WTC11 (cell line): ENCODE measurements at regions not wholly inside any gene's neighbourhood (a gene's known extent, or its start where the extent isn't known, plus 50 kb on each side); places are given as distances from the start of the nearest gene placed in this dataset.

Experiments used
- ATAC-seq: fragments of 200-7000 bp; cut with Tn5 transposase; 2 replicates; pipeline ENCODE4 v1.10.0; 2021; ENCODE audit warnings: mild to moderate bottlenecking, moderate library complexity
- CTCF ChIA-PET: fragments of 300-600 bp; sonication (Branson Sonifier 250); formaldehyde crosslinking; loops from one replicate; lab custom pipeline; 2021; ENCODE audit warnings: antibody characterized with exemption; lab: Charles Lee
- POLR2A ChIA-PET: fragments of 350-600 bp; sonication (Branson Sonifier 250); formaldehyde crosslinking; loops from one replicate; lab custom pipeline; 2021; ENCODE audit warnings: antibody characterized with exemption; lab: Charles Lee
- DNase-seq: peaks from one replicate; pipeline ENCODE4 v3.0.0; 2021; ENCODE audit warnings: low spot score
- H3K27ac Mint-ChIP-seq: 2 replicates; pipeline ENCODE4 v1.8.0; 2021; ENCODE audit warnings: mixed read lengths
- H3K27me3 Mint-ChIP-seq: 2 replicates; pipeline ENCODE4 v1.8.0; 2021; ENCODE audit warnings: low read depth, mild to moderate bottlenecking, moderate library complexity, mixed read lengths
- H3K36me3 Mint-ChIP-seq: 2 replicates; pipeline ENCODE4 v1.8.0; 2021; ENCODE audit warnings: mixed read lengths
- H3K4me1 Mint-ChIP-seq: 2 replicates; pipeline ENCODE4 v1.8.0; 2022; ENCODE audit warnings: mixed read lengths
- H3K4me3 Mint-ChIP-seq: 2 replicates; pipeline ENCODE4 v1.8.0; 2021; ENCODE audit warnings: mild to moderate bottlenecking, moderate library complexity, mixed read lengths
- H3K9me3 Mint-ChIP-seq: 2 replicates; pipeline ENCODE4 v1.8.0; 2021; ENCODE audit warnings: mixed read lengths
- ATF6 ChIP-seq: sonication (generic); formaldehyde crosslinking; IDR thresholded peaks from 2 replicates; pipeline ENCODE4 v1.8.1; 2023; ENCODE audit warnings: mild to moderate bottlenecking, missing genetic modification reagents
- CTCF ChIP-seq: fragments of 200-600 bp; IDR thresholded peaks from 2 replicates; pipeline ENCODE4 v1.8.0; 2022; ENCODE audit warnings: antibody characterized with exemption
- E2F1 ChIP-seq: sonication (generic); formaldehyde crosslinking; IDR thresholded peaks from 2 replicates; pipeline ENCODE4 v1.8.0; 2022; ENCODE audit warnings: mild to moderate bottlenecking, missing genetic modification reagents
- E2F5 ChIP-seq: sonication (generic); formaldehyde crosslinking; IDR thresholded peaks from 2 replicates; pipeline ENCODE4 v1.8.1; 2022; ENCODE audit warnings: mild to moderate bottlenecking, moderate library complexity, missing genetic modification reagents
- ERG ChIP-seq: fragments of 250-450 bp; sonication (Bioruptor Pico); IDR thresholded peaks from 2 replicates; pipeline ENCODE4 v1.8.0; 2021; ENCODE audit warnings: mild to moderate bottlenecking
- ETV6 ChIP-seq: sonication (generic); formaldehyde crosslinking; IDR thresholded peaks from 2 replicates; pipeline ENCODE4 v1.8.1; 2022; ENCODE audit warnings: mild to moderate bottlenecking, missing genetic modification reagents
- GRHL2 ChIP-seq: fragments of 250-450 bp; sonication (Bioruptor Pico); IDR thresholded peaks from 2 replicates; pipeline ENCODE4 v1.8.0; 2022; ENCODE audit warnings: mild to moderate bottlenecking, moderate library complexity; ENCODE audit not compliant: insufficient replicate concordance, severe bottlenecking
- IRF1 ChIP-seq: sonication (generic); formaldehyde crosslinking; IDR thresholded peaks from 2 replicates; pipeline ENCODE4 v1.8.0; 2023; ENCODE audit warnings: missing genetic modification reagents
- JAZF1 ChIP-seq: fragments of 250-450 bp; sonication (Bioruptor Pico); IDR thresholded peaks from 2 replicates; pipeline ENCODE4 v1.9.0; 2021; ENCODE audit warnings: moderate library complexity, mild to moderate bottlenecking, inconsistent platforms
- NFYB ChIP-seq: sonication (generic); formaldehyde crosslinking; conservative IDR thresholded peaks from 2 replicates; pipeline ENCODE4 v1.8.0; 2022; ENCODE audit warnings: low read depth, missing genetic modification reagents
- PRDM15 ChIP-seq: sonication (generic); formaldehyde crosslinking; IDR thresholded peaks from 2 replicates; pipeline ENCODE4 v1.8.0; 2022; ENCODE audit warnings: missing genetic modification reagents
- PRRX2 ChIP-seq: fragments of 250-450 bp; sonication (Bioruptor Pico); IDR thresholded peaks from 2 replicates; pipeline ENCODE4 v1.8.0; 2021; ENCODE audit warnings: mild to moderate bottlenecking
- USF1 ChIP-seq: sonication (generic); formaldehyde crosslinking; IDR thresholded peaks from 2 replicates; pipeline ENCODE4 v1.8.0; 2022; ENCODE audit warnings: mild to moderate bottlenecking, missing genetic modification reagents
- ZMAT4 ChIP-seq: fragments of 250-450 bp; sonication (Bioruptor Pico); IDR thresholded peaks from 2 replicates; pipeline ENCODE4 v1.9.0; 2021; ENCODE audit warnings: mild to moderate bottlenecking
- ZNF138 ChIP-seq: sonication (generic); formaldehyde crosslinking; conservative IDR thresholded peaks from 2 replicates; pipeline ENCODE4 v1.8.1; 2022; ENCODE audit warnings: mild to moderate bottlenecking, moderate library complexity, missing genetic modification reagents
- ZNF219 ChIP-seq: sonication (generic); formaldehyde crosslinking; IDR thresholded peaks from 2 replicates; pipeline ENCODE4 v1.8.0; 2023; ENCODE audit warnings: missing genetic modification reagents, mild to moderate bottlenecking, borderline replicate concordance
- ZNF232 ChIP-seq: sonication (generic); formaldehyde crosslinking; IDR thresholded peaks from 2 replicates; pipeline ENCODE4 v1.8.0; 2022; ENCODE audit warnings: mild to moderate bottlenecking, missing genetic modification reagents
- ZNF281 ChIP-seq: sonication (generic); formaldehyde crosslinking; IDR thresholded peaks from 2 replicates; pipeline ENCODE4 v1.8.0; 2023; ENCODE audit warnings: mild to moderate bottlenecking, missing genetic modification reagents

- Mint-ChIP-seq H3K4me3 (no peak overlapping the region), H3K27me3 (no peaks in the 10 kb centered on the region), H3K9me3 (no peaks in the 10 kb centered on the region), H3K4me1 (no peaks in the 10 kb centered on the region), H3K27ac (no peak overlapping the region), H3K36me3 (no peaks in the 10 kb centered on the region)
- CTCF ChIA-PET: no interaction called here
- DNase-seq (no peak), ATAC-seq (no peak)
- POLR2A ChIA-PET: no interaction called here
- TF ChIP-seq ATF6 (CRISPR knock-in tag) (no peak), CTCF (no peak), ZNF138 (CRISPR knock-in tag) (no peak), ETV6 (no peak)
These were observed 451.4 kb downstream of the TMX3 start for GRCh38 chr18:68263481-68263880.

GRCh38 chr18:68262690-68263294 is 452.1 kb downstream of the TMX3 start:
- no peaks in the 10 kb centered on the region for H3K9me3 Mint-ChIP-seq
- ATAC-seq (no peak), DNase-seq (no peak)
- no peak overlapping the region for H3K27ac Mint-ChIP-seq
- no peak overlapping the region for H3K4me3 Mint-ChIP-seq
- H3K36me3 Mint-ChIP-seq: no peaks in the 10 kb centered on the region
- ChIA-PET POLR2A (no interaction called here), CTCF (no interaction called here)
- H3K27me3 Mint-ChIP-seq: no peaks in the 10 kb centered on the region
- H3K4me1 Mint-ChIP-seq: no peaks in the 10 kb centered on the region
- no peak for TF ChIP-seq IRF1 (CRISPR knock-in tag)
- TF ChIP-seq E2F5 (CRISPR knock-in tag): no peak
- no peak for TF ChIP-seq ZMAT4 (CRISPR knock-in tag)
- TF ChIP-seq ERG: no peak
- TF ChIP-seq ZNF219 (CRISPR knock-in tag): no peak
- no peak for TF ChIP-seq PRRX2 (CRISPR knock-in tag)
- TF ChIP-seq ZNF281 (CRISPR knock-in tag): no peak
- no peak for TF ChIP-seq E2F1 (CRISPR knock-in tag)
- no peak for TF ChIP-seq NFYB (CRISPR knock-in tag)
- TF ChIP-seq ZNF232 (CRISPR knock-in tag): no peak
- TF ChIP-seq GRHL2 (CRISPR knock-in tag): no peak
- no peak for TF ChIP-seq PRDM15 (CRISPR knock-in tag)
- no peak for TF ChIP-seq JAZF1 (CRISPR knock-in tag)
- no peak for TF ChIP-seq USF1 (CRISPR knock-in tag)
